GM13976 (cell line): ENCODE measurements at regions not wholly inside any gene's neighbourhood (a gene's known extent, or its start where the extent isn't known, plus 50 kb on each side); places are given as distances from the start of the nearest gene placed in this dataset.

Source experiments
- DNase-seq: peaks from one replicate; pipeline ENCODE4 v3.0.0; 2012; ENCODE audit warnings: low spot score
- CTCF ChIP-seq: IDR thresholded peaks from 2 replicates; pipeline ENCODE4 v1.5.1; 2012; ENCODE audit warnings: borderline replicate concordance, mild to moderate bottlenecking; ENCODE audit not compliant: insufficient read depth; ENCODE audit errors: extremely low read depth, missing control alignments, control extremely low read depth
- in situ Hi-C: fragments of 300-500 bp; cut with MboI; formaldehyde crosslinking; loops from one replicate; pipeline ENCODE4 v1.12.0; 2022; ENCODE audit warnings: low sequenced_read_pairs, mixed read lengths, inconsistent platforms; ENCODE audit not compliant: unreplicated experiment

- in situ Hi-C loops: loop anchor here (25.0 kb wide), 1 partner anchor 373 kb away; no protein-coding TSS in a partner anchor
Observed at GRCh38 chr18:64410685-64411084, 261.8 kb upstream of the LINC00305 start.

GRCh38 chr18:64409511-64409910 lies 260.6 kb upstream of the LINC00305 start:
- in situ Hi-C loops: loop anchor here (25.0 kb wide), 1 partner anchor 372 kb away; no protein-coding TSS in a partner anchor
- peak; percentile 28 for DNase-seq
- no peak for TF ChIP-seq CTCF

More at GRCh38 chr18:64410685-64411084, 261.8 kb upstream of the LINC00305 start:
- DNase-seq: no peak
- no peak for TF ChIP-seq CTCF

DNA sequence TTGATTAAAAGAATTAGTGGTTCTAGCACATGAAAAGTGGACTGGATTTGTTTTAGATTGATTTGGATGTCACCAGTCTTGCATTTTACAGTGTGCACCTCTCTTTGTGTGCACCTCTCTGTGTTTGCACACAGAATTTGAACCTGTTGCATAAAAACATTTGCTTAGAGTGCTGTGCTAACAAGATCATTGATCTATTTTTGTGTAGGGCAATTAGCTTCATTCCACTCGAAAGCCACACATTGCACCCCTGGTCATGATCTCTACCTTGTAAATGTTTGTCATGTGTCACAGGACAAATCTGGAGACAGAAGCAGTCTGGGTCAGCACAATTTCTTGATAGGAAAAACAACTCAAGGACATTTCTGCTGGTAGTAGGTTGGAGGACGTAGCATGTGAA lies 258.7 kb upstream of the LINC00305 start:
- no peak for DNase-seq
- TF ChIP-seq CTCF: no peak
- in situ Hi-C loops: loop anchor here (25.0 kb wide), 1 partner anchor 370 kb away; no protein-coding TSS in a partner anchor

DNA sequence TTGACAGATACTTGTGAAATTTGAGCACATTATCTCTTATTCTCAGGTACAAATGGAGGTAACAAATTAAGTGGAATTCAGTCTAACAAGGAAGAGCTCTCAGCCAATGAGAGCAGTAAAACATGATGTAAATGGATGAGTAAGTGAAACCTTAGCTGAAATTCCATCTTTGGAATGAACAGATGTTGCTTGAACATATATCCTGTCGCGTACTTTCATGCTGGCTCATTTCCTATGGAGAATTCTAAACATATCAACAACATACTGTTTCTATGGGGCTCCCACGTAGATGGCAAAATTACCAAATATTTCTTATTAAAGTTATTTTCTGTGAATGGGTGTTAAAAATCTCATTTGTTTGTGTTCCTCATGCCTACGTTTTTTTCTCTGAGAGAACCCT lies 256.3 kb upstream of the LINC00305 start:
- no peak for TF ChIP-seq CTCF
- no peak for DNase-seq
- in situ Hi-C loops: loop anchor here (25.0 kb wide), 1 partner anchor 368 kb away; no protein-coding TSS in a partner anchor

- no peak for DNase-seq
- in situ Hi-C loops: loop anchor here (25.0 kb wide), 1 partner anchor 367 kb away; no protein-coding TSS in a partner anchor
- no peak for TF ChIP-seq CTCF
Observed at GRCh38 chr18:64403784-64404503, 255.1 kb upstream of the LINC00305 start.

DNA sequence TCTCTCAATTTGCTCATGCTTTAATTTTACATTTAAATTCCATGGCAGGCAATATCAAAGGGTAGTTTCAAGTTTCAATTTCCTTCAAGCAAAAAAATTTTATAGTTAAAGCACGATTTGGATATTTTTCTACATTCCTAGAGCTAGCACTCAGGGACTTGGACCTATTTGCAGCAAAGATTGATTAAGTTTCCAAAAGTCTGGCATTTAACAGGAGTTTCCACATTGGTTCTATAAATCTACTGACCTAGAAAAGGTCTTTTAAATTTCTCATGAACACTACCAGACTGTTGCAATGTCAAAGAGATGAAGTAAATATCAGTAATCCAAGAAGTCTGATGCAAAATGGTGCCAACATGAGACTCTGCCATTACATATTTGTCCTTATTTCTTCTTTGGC lies 253.7 kb upstream of the LINC00305 start:
- in situ Hi-C loops: loop anchor here (25.0 kb wide), 1 partner anchor 365 kb away; no protein-coding TSS in a partner anchor
- DNase-seq: no peak
- TF ChIP-seq CTCF: no peak
